ENCODE measurements at regions not wholly inside any gene's neighbourhood (a gene's known extent, or its start where the extent isn't known, plus 50 kb on each side); places are given as distances from the start of the nearest gene placed in this dataset.
"Not testable (repeated sequence)": the region's sequence is repeated elsewhere in the genome, so short reads cannot be mapped to it uniquely, and the experiment has no call there.

DNA sequence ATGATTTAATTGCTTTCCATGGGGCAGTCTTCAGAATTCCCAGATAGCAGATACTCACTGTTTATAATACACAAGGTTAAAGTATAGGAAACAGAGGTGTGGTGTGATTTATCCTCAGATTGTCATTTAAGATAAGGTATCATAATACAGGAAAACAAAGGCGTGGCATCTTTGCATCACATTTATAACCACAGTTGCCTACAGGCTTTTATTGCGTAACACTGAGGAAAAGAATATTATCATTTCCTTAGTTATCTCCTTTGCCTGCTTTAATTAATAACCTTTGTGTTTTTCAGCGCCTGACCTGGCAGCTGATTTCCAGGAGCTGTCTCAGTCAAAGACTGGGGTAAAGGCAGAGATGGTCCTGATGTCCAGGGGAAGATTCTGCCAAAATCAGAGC, 68.8 kb downstream of the SSX7 start:
- peak; percentile 36 for DNase-seq (ENCODE audit: low spot score)

DNA sequence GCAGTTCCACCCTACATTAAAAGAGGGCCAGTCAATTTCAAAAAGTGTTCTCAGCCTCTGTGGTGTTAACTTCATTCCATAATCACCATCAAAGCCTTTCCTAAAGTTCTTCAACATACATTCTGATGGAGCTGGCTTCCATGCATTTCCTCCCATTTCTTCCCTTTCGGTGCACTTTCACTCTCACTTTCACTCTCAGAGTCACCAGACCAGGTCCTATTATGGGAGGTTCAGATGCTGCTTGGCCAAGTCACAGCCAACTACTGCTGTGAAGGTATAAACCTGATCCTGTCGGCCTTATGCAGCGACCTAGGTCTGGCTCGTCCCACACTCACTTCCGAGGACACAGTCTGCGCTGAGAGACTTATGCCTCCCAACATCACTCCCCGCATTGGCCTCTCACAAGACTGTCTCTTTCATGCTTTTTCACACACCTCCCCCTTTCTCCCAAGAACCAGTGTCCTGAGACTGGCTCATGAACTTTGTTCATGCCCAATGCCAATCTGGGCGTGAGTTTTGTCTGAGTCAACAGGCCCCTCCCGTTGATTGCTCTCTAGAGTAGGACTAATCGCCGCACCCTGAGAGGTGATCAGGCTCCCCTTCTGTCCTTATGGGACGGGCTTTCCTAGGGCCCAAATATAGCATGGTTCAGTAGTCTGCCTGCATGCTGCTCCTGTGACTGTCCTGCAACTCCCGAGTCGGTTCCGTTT, 60.8 kb upstream of the XAGE1B start:
- DNase-seq (ENCODE audit: low spot score) = peak; percentile 47

DNA sequence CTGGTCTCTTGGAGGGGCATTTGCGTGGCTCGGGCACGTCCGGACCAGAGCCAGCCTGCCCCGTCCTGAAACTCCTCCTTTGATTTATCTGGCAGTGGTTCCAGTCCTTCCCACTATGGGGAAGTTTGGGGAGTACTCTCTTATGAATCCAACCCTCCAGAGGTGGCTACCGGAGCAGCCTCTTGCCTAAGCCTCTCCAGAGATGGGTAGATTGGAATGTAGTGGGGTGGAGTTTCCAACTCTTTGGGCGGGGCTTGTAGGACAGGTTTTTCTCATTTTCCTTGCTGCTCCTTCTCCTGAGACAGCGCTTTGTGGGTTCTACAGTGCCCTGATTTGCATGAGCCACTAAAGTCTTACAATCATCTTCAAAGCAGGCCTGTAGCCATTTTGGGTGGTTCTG, 60.1 kb upstream of the XAGE1B start:
- peak; percentile 4 for DNase-seq (ENCODE audit: low spot score)

DNA sequence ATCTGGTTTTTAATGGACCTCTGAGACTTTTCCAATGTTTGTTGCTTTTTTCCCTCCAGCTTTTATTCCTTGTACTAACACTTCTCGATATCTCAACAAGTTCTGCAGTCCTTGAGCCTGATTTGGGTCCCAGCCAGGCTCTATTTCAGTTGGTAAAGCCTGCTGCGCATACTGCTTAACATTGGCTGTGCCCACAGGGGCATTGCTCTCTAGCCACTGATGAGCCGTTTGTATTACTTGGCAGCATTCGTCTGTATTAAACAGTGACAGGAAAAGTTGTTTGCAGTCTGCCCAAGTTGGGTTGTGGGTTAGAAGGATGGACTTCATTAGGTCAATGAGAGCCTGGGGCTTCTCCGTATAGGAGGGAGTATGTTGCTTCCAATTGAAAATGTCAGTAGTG, 59.6 kb upstream of the XAGE1B start:
- DNase-seq (ENCODE audit: low spot score) = no peak

DNA sequence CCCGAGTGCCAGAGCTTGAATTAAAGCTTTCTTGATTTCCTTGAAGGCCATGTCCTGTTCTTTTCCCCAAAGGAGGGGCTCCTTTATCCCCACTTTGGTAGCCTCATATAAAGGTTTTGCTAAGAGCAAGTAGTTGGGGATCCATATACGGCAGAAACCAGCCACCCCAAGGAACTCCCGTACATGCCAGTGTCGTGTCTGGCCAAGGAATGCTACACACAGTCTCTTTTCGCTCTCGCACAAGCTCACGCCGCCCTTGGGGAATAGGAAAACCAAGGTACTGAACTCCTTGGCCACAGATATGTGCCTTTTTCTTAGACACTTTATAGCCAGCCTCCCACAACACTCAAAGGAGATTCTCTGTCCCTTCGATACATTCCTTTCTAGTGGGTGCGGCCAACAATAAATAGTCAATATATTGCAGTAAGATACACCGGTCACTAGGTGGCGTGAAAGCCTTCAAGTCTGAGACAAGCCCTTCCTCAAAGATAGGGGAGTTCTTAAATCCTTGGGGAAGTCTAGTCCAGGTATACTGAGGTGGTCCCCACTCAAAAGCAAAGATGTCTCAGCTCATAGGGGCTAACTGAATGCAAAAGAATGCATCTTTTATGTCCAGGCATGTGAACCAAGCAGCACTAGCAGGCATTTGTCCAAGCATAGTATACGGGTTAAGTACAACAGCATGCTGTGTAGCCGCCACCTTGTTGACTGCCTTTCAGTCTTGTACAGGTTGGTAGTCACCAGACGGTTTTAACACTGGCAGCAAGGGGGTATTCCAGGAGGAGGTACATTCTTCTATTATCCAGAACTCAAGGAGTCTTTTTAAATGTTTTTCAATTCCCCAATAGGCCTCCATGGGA, 57.8 kb upstream of the XAGE1B start:
- peak; percentile 52 for DNase-seq (ENCODE audit: low spot score)

DNA sequence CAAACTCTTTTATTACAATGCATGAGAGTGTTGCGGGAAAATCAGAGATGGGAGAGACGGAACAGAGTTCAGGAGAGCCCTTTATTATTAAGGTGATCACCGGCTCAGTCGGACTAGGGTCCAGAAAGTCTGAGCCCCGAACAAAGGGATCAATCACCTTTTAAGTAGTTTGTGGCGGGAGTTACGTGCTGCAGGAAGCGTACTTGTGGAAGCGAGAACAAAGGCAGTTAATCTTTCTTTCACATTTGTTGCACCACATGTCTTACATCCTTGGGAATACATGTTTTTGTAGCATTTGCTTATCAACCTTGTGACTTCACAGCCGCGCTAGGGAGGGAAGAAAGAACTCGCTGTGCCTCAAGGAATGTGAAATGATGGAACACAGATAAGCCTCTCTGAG, 51.3 kb upstream of the XAGE1B start:
- DNase-seq (ENCODE audit: low spot score) = not testable (repeated sequence)
